GM12864 (cell line): ENCODE measurements at regions not wholly inside any gene's neighbourhood (a gene's known extent, or its start where the extent isn't known, plus 50 kb on each side); places are given as distances from the start of the nearest gene placed in this dataset.
A peak's percentile ranks its signal among the peaks of the same experiment; 100 is the strongest.

ENCODE experiments used
- DNase-seq: peaks from one replicate; pipeline ENCODE4 v3.0.0-alpha.2; 2011; ENCODE audit warnings: low read depth
- H3K4me3 ChIP-seq: 2 replicates; pipeline ENCODE4 v1.5.1; 2011; ENCODE audit warnings: mild to moderate bottlenecking, low read depth, low read length, control low read depth
- TF ChIP-seq, protein P1 (sequence below): IDR thresholded peaks from 2 replicates; pipeline ENCODE4 v1.5.1; 2011; ENCODE audit warnings: low read depth, mild to moderate bottlenecking, moderate library complexity, low read length, control low read depth, inconsistent platforms; ENCODE audit errors: missing control alignments

DNA sequence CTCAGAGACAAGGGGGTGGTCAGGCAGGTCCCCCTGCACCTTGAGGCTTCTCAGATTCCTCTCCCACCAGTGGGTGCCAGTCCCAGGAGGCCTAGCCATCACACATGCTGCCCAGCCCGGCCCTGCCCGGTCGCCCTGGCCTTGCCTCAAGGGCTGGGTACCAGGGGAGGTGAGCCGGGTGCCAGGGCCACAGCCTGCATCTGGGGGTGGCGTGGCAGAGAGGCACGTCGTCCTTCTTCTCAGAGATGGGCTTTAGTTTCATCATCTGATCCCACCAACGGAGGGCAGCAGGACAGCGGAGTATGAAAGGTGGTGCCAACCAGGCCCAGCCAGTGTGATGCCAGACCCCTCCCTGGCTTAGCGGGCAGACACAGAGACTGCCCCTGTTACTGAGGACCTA lies 161.7 kb downstream of the TFCP2L1 start:
- DNase-seq: no peak
- TF ChIP-seq, protein P1, sequence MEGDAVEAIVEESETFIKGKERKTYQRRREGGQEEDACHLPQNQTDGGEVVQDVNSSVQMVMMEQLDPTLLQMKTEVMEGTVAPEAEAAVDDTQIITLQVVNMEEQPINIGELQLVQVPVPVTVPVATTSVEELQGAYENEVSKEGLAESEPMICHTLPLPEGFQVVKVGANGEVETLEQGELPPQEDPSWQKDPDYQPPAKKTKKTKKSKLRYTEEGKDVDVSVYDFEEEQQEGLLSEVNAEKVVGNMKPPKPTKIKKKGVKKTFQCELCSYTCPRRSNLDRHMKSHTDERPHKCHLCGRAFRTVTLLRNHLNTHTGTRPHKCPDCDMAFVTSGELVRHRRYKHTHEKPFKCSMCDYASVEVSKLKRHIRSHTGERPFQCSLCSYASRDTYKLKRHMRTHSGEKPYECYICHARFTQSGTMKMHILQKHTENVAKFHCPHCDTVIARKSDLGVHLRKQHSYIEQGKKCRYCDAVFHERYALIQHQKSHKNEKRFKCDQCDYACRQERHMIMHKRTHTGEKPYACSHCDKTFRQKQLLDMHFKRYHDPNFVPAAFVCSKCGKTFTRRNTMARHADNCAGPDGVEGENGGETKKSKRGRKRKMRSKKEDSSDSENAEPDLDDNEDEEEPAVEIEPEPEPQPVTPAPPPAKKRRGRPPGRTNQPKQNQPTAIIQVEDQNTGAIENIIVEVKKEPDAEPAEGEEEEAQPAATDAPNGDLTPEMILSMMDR: no peak
- no peak overlapping the region for H3K4me3 ChIP-seq

DNA sequence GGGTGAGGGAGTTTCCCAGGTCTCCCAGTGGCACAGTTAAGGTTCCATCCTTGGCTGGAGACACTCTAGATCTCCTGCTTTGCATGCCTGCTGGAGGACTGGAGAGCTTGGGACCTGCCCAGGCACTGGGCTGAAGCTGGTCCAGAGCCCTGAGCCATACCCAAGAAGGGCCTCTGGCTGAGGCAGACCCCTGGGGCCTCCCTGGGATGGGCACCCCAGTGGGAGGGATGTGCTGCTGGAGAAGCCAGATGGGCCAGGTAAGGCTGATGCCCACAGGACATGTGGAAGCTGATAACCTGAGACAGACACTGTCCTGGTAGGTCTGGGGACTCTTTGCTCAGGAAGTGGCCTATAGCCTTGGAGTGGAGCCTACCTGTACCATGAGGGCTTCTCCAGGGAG lies 160.7 kb downstream of the TFCP2L1 start:
- H3K4me3 ChIP-seq: no peak overlapping the region
- TF ChIP-seq, protein P1: no peak
- no peak for DNase-seq

DNA sequence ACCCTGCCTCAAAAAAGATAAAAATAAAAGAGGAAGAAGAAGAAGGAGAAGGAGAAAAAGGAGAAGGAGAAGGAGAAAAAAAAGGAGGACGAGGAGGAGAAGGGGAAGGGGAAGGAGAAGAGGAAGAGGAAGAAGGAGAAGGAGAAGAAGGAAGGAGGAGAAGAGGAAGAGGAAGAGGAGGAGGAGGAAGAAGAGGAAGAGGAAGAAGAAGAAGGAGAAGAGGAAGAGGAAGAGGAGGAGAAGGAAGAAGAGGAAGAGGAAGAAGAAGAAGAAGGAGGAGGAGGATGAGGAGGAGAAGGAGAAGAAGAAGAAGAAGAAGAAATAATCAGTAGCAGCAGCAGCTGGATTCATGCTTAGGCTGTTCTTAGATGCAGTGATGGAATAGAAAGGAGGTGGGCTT lies 159.7 kb downstream of the TFCP2L1 start:
- TF ChIP-seq, protein P1: no peak
- H3K4me3 ChIP-seq: no peak overlapping the region
- no peak for DNase-seq

DNA sequence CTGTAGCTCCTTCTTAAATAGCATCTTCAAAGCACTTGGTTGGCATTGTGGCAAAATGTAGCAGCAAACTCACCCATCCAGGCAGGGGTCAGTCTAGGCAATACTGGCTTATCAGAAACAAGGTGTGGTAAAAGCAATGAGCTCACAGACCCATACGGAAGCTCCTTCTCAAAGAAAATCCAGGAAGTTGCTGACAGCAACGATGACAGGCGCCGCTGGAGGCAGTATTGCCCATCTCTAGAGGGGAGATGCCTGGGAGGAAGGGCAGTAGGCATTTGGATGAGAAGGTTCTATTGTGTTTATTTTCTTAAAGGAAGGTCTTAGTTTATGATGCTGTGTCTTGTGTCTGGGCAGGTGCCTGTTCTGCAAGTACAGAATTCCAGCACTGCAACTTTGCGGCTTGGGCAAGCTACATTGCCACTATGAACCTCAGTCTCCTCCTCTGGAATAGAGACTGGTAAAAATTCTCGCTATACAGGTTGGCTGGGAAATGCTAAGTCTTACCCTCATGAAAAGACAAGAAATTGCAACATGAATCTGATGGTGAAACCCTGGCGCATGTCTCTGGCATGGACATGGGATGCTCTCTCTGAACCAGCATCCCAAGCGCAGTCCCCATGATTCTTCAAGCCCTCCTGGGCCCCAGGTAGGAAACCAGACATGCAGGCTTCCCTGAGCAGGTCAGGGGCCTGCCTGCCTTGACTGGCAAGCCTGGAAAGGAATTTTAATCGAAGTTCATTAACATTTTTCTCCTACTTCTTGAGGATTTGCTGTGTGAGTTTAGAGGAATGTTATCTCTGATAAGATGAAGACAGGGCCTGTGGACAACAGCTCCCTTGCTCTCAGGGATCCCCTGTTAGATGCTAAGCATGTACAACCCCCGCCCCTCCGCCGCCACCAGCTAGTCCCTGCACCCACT lies 156.0 kb downstream of the TFCP2L1 start:
- no peak for DNase-seq
- H3K4me3 ChIP-seq: no peak overlapping the region
- TF ChIP-seq, protein P1: peak; percentile 45

DNA sequence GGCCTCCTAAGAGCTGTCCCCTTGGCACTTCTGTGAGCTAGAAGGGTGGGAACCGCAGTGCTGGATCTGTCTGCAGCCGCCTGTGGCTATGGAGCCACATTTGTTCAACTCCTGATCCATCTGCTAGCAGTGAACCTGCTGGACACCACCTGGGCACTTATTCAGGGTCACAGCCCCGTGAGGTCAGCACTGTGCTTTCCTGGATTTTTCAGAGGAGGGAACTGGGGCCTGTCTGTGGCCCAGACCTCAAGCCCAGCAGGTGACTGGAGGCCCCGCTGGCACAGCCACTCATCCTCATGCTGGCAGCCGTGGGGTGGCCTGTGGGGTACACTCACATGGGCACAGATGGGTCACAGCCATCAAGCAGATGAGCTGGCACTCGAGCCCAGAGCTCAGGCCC lies 155.3 kb downstream of the TFCP2L1 start:
- TF ChIP-seq, protein P1: no peak
- no peak for DNase-seq
- H3K4me3 ChIP-seq: no peak overlapping the region

DNA sequence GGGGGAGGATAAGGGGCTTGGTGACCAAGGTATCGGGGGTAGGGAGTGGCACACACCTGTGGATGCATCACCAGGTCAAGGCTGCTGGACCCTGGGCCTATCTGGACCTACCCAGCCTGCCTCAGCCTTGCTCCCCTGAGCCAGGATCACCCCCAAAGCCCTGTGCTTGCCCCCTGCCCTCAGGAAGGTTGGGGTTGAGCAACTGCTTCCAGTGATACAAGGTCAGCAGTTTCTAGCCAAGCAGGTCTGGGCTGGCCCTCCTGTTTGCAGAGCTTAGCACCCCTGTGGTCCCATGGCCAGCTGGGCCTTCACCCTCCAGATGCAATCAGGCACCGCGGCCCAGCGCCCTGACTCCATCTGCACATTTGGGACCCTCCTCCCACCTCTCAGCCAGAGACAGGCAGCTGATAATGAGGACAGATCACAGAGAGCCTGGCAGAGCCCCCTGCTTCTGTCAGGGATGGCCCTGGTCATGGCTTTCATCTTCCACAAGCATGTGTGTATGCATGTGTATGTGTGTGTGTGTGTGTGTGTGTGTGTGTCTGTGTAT lies 154.6 kb downstream of the TFCP2L1 start:
- DNase-seq: no peak
- H3K4me3 ChIP-seq: no peak overlapping the region
- TF ChIP-seq, protein P1: no peak

DNA sequence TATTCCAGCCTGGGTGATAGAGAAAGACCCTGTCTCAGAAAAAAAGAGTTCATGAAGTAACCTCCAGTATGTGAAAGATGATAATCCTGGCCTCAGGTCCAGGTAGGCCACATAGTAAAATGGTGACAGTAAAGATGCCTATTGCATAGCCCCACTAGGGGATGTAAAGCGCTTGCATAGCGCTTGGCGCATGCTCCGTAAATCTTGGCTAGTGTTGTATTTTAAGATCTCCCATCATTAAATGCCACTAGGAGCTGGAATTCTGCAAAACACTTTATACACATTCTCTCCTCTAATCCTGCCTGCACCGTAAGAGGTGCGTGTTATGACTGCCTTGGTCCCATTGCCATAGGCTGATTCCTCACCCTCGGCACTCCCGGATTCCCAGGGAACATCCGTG lies 153.6 kb downstream of the TFCP2L1 start:
- H3K4me3 ChIP-seq: no peak overlapping the region
- no peak for DNase-seq
- TF ChIP-seq, protein P1: no peak
